ENCODE measurements at regions not wholly inside any gene's neighbourhood (a gene's known extent, or its start where the extent isn't known, plus 50 kb on each side); places are given as distances from the start of the nearest gene placed in this dataset.

- TF ChIP-seq EP300 (IDR thresholded peaks at IDR 0.05) (no peak), POLR2A (IDR thresholded peaks at IDR 0.05) (no peak), CTCF (IDR thresholded peaks at IDR 0.05) (no peak)
Measured at GRCh38 chr10:78359640-78360091, 326.0 kb downstream of the RPS24 start.

All from tibial nerve (tissue), 4 donors.